ENCODE measurements at regions not wholly inside any gene's neighbourhood (a gene's known extent, or its start where the extent isn't known, plus 50 kb on each side); places are given as distances from the start of the nearest gene placed in this dataset.

DNA sequence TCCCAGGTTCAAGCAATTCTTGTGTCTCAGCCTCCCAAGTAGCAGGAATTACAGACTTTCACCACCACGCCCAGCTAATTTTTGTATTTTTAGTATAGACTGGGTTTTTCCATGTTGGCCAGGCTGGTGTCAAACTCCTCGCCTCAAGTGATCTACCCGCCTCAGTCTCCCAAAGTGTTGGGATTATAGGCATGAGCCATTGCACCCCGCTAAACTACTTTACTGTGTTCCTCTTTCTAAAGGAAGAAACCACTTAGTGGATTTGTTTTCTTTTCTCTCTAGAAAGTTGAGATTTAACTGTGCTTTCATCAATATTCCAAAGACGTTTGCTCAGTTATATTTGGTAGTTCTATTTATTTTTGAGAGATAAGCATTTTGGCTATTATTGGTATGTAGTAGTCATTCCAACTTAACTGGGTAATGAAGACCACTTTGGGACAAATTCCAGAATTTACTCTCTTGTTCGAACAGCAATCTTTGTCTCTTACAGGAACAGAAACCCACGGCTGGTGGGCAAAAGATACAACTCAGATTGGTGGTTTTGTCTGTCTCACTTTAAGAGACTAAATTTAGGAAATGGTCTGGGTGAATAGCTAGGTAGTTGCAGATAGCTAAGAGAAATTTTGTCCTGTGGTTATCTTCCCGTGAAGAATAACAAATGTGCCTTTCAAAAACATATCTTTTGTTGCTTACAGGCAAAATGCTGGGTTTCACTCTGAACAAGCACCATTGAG, 103.5 kb upstream of the CD55 start:
- ChIA-PET POLR2A (no interaction called here), CTCF (interaction anchor here (0.7 kb wide), 1 partner anchor 188 kb away, joined by 3 read pairs; no protein-coding TSS in a partner anchor)
- no peak overlapping the region for H3K4me3 ChIP-seq (ENCODE audit: low read depth, low read length)
- no peak overlapping the region for H3K27ac ChIP-seq (ENCODE audit: low read depth, low read length)
- no peak for DNase-seq (ENCODE audit: low read depth, low spot score)
- peaks cover 2% of the 10 kb centered on the region for H3K27me3 ChIP-seq (ENCODE audit: control insufficient read depth, insufficient read depth, low read length)
- H3K9me3 ChIP-seq (ENCODE audit: control insufficient read depth, insufficient read depth, low read length) = no peaks in the 10 kb centered on the region
- TF ChIP-seq, protein P1, sequence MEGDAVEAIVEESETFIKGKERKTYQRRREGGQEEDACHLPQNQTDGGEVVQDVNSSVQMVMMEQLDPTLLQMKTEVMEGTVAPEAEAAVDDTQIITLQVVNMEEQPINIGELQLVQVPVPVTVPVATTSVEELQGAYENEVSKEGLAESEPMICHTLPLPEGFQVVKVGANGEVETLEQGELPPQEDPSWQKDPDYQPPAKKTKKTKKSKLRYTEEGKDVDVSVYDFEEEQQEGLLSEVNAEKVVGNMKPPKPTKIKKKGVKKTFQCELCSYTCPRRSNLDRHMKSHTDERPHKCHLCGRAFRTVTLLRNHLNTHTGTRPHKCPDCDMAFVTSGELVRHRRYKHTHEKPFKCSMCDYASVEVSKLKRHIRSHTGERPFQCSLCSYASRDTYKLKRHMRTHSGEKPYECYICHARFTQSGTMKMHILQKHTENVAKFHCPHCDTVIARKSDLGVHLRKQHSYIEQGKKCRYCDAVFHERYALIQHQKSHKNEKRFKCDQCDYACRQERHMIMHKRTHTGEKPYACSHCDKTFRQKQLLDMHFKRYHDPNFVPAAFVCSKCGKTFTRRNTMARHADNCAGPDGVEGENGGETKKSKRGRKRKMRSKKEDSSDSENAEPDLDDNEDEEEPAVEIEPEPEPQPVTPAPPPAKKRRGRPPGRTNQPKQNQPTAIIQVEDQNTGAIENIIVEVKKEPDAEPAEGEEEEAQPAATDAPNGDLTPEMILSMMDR (IDR thresholded peaks at IDR 0.05; ENCODE audit: low read depth, low read length) = no peak

DNA sequence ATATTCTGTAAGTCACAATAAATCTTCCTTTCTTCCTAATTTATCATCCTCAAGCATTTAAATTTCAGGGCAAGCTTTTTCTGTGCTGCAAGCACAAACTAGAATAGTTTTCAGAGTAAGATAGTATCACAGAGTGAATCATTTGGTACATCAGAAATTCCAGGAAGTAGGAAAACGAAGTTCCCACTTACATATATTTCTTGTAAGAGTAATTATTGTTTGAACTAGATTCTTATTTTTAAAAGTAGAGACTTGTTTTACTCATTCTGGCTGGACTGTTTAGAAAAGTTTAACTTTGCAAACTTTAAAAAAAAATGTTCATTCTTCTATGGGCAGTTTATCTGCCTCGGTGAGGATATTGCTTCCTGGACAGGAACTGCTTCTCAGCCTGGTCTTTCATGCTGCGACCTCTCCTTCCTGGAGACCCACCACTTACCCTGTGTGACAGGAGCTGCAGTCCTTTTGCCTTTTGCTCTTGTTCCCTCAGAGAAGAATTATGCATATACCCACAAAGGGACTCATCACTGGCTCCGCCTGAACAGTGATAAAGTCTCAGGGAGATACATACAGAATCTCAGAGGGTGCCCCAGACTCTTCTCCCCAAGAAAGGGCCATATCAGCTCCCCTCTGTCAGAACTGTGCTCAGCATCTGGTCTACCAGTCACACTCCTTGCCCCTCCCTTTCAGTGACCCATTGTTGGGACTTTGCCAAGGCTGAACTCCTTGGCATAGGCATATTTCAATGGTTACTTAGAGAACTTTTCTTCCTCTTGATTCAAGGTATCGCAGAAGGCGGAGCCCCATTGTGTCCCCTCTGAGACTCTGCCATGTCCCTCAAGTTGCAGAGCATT, 102.7 kb upstream of the CD55 start:
- CTCF ChIA-PET = interaction anchor here (0.7 kb wide), 1 partner anchor 187 kb away, joined by 3 read pairs; no protein-coding TSS in a partner anchor
- H3K27ac ChIP-seq (ENCODE audit: low read depth, low read length) = no peak overlapping the region
- no peak for DNase-seq (ENCODE audit: low read depth, low spot score)
- TF ChIP-seq, protein P1 (IDR thresholded peaks at IDR 0.05; ENCODE audit: low read depth, low read length) = no peak
- H3K4me3 ChIP-seq (ENCODE audit: low read depth, low read length) = no peak overlapping the region
- peaks cover 2% of the 10 kb centered on the region for H3K27me3 ChIP-seq (ENCODE audit: control insufficient read depth, insufficient read depth, low read length)
- no peaks in the 10 kb centered on the region for H3K9me3 ChIP-seq (ENCODE audit: control insufficient read depth, insufficient read depth, low read length)
- POLR2A ChIA-PET = no interaction called here

DNA sequence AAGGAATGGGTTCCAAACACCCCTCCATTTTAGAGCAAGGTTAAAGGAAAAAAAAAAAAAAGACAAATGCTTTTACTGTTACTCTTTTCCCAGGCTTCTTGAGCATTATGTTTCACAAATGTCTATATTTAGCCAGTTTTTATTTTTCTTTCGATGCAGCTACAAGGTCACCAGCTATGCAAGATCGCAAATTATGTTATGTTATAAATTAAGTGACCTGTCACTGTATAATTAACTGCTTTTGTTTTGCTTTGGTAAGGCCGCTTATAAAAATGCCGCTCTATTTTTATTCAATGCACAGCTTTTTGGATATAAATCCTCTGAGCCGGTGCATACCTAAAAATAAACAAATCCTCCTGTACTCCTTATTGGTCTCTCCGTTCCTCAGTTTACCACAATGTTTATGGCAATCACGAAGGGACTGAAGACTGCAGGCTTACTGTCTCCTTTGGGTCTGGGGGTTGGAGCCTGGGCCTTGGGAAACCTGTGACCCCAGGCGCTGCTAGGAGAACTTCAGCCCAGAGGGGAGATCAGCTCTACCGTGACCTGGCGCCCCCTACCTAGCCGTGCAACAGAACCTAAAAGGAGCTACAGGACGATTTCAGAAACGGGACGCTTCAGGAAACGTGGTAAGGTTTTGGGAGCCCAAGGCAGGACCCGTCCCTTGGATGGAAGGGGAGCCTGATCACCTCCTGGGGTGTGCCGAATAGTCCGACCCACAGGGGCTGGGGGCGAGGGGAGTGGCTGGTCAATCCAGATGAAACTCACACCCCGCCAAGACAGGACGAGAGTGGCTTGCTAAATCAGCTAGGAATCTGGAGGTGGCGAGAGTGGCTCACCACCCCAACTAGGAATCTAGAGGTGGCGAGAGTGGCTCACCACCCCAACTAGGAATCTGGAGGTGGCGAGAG, 101.2 kb upstream of the CD55 start:
- no peak for DNase-seq (ENCODE audit: low read depth, low spot score)
- TF ChIP-seq, protein P1 (IDR thresholded peaks at IDR 0.05; ENCODE audit: low read depth, low read length) = no peak
- Histone ChIP-seq H3K27me3 (ENCODE audit: control insufficient read depth, insufficient read depth, low read length) (peaks cover 2% of the 10 kb centered on the region), H3K27ac (ENCODE audit: low read depth, low read length) (no peak overlapping the region), H3K4me3 (ENCODE audit: low read depth, low read length) (no peak overlapping the region), H3K9me3 (ENCODE audit: control insufficient read depth, insufficient read depth, low read length) (no peaks in the 10 kb centered on the region)
- POLR2A ChIA-PET = no interaction called here
- CTCF ChIA-PET = interaction anchor here (0.7 kb wide), 1 partner anchor 39 kb away, joined by 6 read pairs; no protein-coding TSS in a partner anchor

DNA sequence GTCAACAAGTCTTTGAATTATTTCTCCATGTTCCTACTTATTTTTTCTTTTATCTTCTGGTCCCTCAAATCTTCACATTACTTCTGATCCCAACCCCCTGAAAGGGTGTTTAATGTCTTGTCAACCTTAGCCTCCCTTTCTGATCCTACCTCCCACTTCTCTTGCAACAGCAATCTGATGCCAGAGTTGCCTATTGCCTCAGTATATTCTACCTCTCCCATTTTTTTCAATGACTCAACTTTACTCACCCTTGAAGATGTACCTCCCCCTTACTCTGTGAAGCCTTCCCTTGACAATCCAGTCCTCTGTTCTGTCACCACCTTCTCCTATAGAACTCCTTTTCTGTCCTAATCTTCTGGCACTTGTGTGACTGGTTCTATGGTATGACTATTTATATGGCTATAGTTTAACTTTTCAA, 99.5 kb upstream of the CD55 start:
- Histone ChIP-seq H3K27ac (ENCODE audit: low read depth, low read length) (no peak overlapping the region), H3K27me3 (ENCODE audit: control insufficient read depth, insufficient read depth, low read length) (peaks cover 2% of the 10 kb centered on the region), H3K9me3 (ENCODE audit: control insufficient read depth, insufficient read depth, low read length) (no peaks in the 10 kb centered on the region), H3K4me3 (ENCODE audit: low read depth, low read length) (no peak overlapping the region)
- ChIA-PET CTCF (no interaction called here), POLR2A (no interaction called here)
- DNase-seq (ENCODE audit: low read depth, low spot score) = no peak
- TF ChIP-seq, protein P1 (IDR thresholded peaks at IDR 0.05; ENCODE audit: low read depth, low read length) = no peak

All from AG04450 (cell line).